GM18499 (cell line): ENCODE measurements at regions not wholly inside any gene's neighbourhood (a gene's known extent, or its start where the extent isn't known, plus 50 kb on each side); places are given as distances from the start of the nearest gene placed in this dataset.
"Not testable (repeated sequence)": the region's sequence is repeated elsewhere in the genome, so short reads cannot be mapped to it uniquely, and the experiment has no call there.

Experiments used
- ATAC-seq: cut with Tn5 transposase; IDR thresholded peaks from one replicate; pipeline ENCODE4 v1.9.1; 2021; ENCODE audit warnings: moderate number of reproducible peaks; ENCODE audit not compliant: insufficient read depth, unreplicated experiment

GRCh38 chr16:80103463-80103862 is 437.3 kb upstream of the DYNLRB2 start:
- ATAC-seq, result no peak

GRCh38 chr16:80100846-80101451 is 439.8 kb upstream of the DYNLRB2 start:
- no peak for ATAC-seq

- no peak for ATAC-seq
These were observed 440.6 kb upstream of the DYNLRB2 start for GRCh38 chr16:80100186-80100585.

GRCh38 chr16:80097098-80097497 is 443.7 kb upstream of the DYNLRB2 start:
- ATAC-seq, result no peak

- ATAC-seq, result no peak
These were observed 448.1 kb upstream of the DYNLRB2 start for GRCh38 chr16:80092681-80093080.

GRCh38 chr16:80091453-80091852 is 449.3 kb upstream of the DYNLRB2 start:
- ATAC-seq, result not testable (repeated sequence)

GRCh38 chr16:80085606-80086005 is 455.2 kb upstream of the DYNLRB2 start:
- ATAC-seq, result no peak

- no peak for ATAC-seq
These were observed 456.2 kb upstream of the DYNLRB2 start for GRCh38 chr16:80084614-80085013.

- no peak for ATAC-seq
These were observed 456.6 kb upstream of the DYNLRB2 start for GRCh38 chr16:80084163-80084562.

GRCh38 chr16:80082906-80083305 is 457.9 kb upstream of the DYNLRB2 start:
- ATAC-seq, result no peak

- no peak for ATAC-seq
These were observed 458.9 kb upstream of the DYNLRB2 start for GRCh38 chr16:80081846-80082245.

- no peak for ATAC-seq
These were observed 460.4 kb upstream of the DYNLRB2 start for GRCh38 chr16:80080287-80080851.

GRCh38 chr16:80079072-80079471 is 461.7 kb upstream of the DYNLRB2 start:
- ATAC-seq, result no peak

- no peak for ATAC-seq
These were observed 463.1 kb upstream of the DYNLRB2 start for GRCh38 chr16:80077696-80078095.

- ATAC-seq, result no peak
These were observed 466.5 kb upstream of the DYNLRB2 start for GRCh38 chr16:80074329-80074728.

- no peak for ATAC-seq
These were observed 468.8 kb upstream of the DYNLRB2 start for GRCh38 chr16:80071964-80072456.

GRCh38 chr16:80066805-80067580 is 466.5 kb upstream of the MAF start:
- no peak for ATAC-seq

GRCh38 chr16:80065541-80065940 is 465.0 kb upstream of the MAF start:
- ATAC-seq, result no peak

- ATAC-seq, result no peak
These were observed 463.2 kb upstream of the MAF start for GRCh38 chr16:80063713-80064069.

- ATAC-seq, result no peak
These were observed 462.6 kb upstream of the MAF start for GRCh38 chr16:80063031-80063712.
